ENCODE measurements at regions not wholly inside any gene's neighbourhood (a gene's known extent, or its start where the extent isn't known, plus 50 kb on each side); places are given as distances from the start of the nearest gene placed in this dataset.

GRCh38 chr14:42095155-42095554 is 488.5 kb downstream of the LRFN5 start:
- no peak for TF ChIP-seq REST (IDR thresholded peaks at IDR 0.05; ENCODE audit: insufficient read depth in 1 of 2, low read depth in 2 of 2, low read length in 1 of 2)
- TF ChIP-seq CTCF (IDR thresholded peaks at IDR 0.05): no peak
- TF ChIP-seq TCF7L2 (IDR thresholded peaks at IDR 0.05; ENCODE audit: low read depth, low read length): no peak

All from Panc1 (cell line).